MM.1S (cell line): ENCODE measurements at regions not wholly inside any gene's neighbourhood (a gene's known extent, or its start where the extent isn't known, plus 50 kb on each side); places are given as distances from the start of the nearest gene placed in this dataset.

Source experiments
- DNase-seq: peaks from one replicate; pipeline ENCODE4 v3.0.0-alpha.2; 2015
- H2AFZ ChIP-seq: fragments of 300-600 bp; sonication (generic); 2 replicates; pipeline ENCODE4 v1.6.0; 2016; ENCODE audit warnings: antibody characterized with exemption, low read length
- H3F3A ChIP-seq: fragments of 300-600 bp; sonication (generic); 2 replicates; pipeline ENCODE4 v1.6.1; 2016; ENCODE audit warnings: mild to moderate bottlenecking, antibody characterized with exemption, low read length, moderate library complexity, mixed read lengths; ENCODE audit not compliant: insufficient read depth
- H3K27ac ChIP-seq: fragments of 300-600 bp; sonication (generic); 2 replicates; pipeline ENCODE4 v1.5.1; 2016; ENCODE audit warnings: mild to moderate bottlenecking, low read length
- H3K27me3 ChIP-seq: fragments of 300-600 bp; sonication (generic); replicated peaks from 2 replicates; pipeline ENCODE4 v1.6.0; 2016; ENCODE audit warnings: low read length; ENCODE audit not compliant: insufficient read depth
- H3K36me3 ChIP-seq: fragments of 300-600 bp; sonication (generic); replicated peaks from 2 replicates; pipeline ENCODE4 v1.6.1; 2016; ENCODE audit warnings: mild to moderate bottlenecking, low read length, mixed read lengths; ENCODE audit not compliant: insufficient read depth
- H3K4me1 ChIP-seq: fragments of 300-600 bp; sonication (generic); 2 replicates; pipeline ENCODE4 v1.6.1; 2016; ENCODE audit warnings: low read length, mixed read lengths
- H3K4me2 ChIP-seq: fragments of 300-600 bp; sonication (generic); 2 replicates; pipeline ENCODE4 v1.6.0; 2016; ENCODE audit warnings: low read depth, low read length
- H3K4me3 ChIP-seq: fragments of 300-600 bp; sonication (generic); 2 replicates; pipeline ENCODE4 v1.5.1; 2016; ENCODE audit warnings: low read length, mixed read lengths
- H3K79me2 ChIP-seq: fragments of 300-600 bp; sonication (generic); 2 replicates; pipeline ENCODE4 v1.6.1; 2016; ENCODE audit warnings: mixed run types, low read length, mixed read lengths
- H3K9ac ChIP-seq: fragments of 300-600 bp; sonication (generic); 2 replicates; pipeline ENCODE4 v1.6.1; 2016; ENCODE audit warnings: low read length, mixed read lengths
- H3K9me2 ChIP-seq: fragments of 300-600 bp; sonication (generic); replicated peaks from 2 replicates; pipeline ENCODE4 v1.6.1; 2016; ENCODE audit warnings: mild to moderate bottlenecking, low read length, mixed read lengths; ENCODE audit not compliant: insufficient read depth
- H3K9me3 ChIP-seq: fragments of 300-600 bp; sonication (generic); replicated peaks from 2 replicates; pipeline ENCODE4 v1.6.1; 2016; ENCODE audit warnings: mild to moderate bottlenecking, low read length, mixed read lengths; ENCODE audit not compliant: insufficient read depth
- H4K20me1 ChIP-seq: fragments of 300-600 bp; sonication (generic); 2 replicates; pipeline ENCODE4 v1.6.1; 2016; ENCODE audit warnings: mild to moderate bottlenecking, low read length, moderate library complexity, mixed read lengths; ENCODE audit not compliant: insufficient read depth
- EZH2 ChIP-seq: fragments of 300-600 bp; sonication (generic); optimal IDR thresholded peaks from 2 replicates; pipeline ENCODE3; 2017; ENCODE audit warnings: low read depth, mild to moderate bottlenecking, antibody characterized with exemption, low read length, mixed read lengths
- EZH2phosphoT487 ChIP-seq: fragments of 300-600 bp; sonication (generic); IDR thresholded peaks from 2 replicates; pipeline ENCODE4 v1.6.1; 2018; ENCODE audit warnings: antibody characterized with exemption, low read length
- TF ChIP-seq, protein P1 (sequence below): fragments of 300-600 bp; sonication (generic); IDR thresholded peaks from 2 replicates; pipeline ENCODE4 v1.5.1; 2016; ENCODE audit warnings: antibody characterized with exemption, low read length, mixed read lengths

DNA sequence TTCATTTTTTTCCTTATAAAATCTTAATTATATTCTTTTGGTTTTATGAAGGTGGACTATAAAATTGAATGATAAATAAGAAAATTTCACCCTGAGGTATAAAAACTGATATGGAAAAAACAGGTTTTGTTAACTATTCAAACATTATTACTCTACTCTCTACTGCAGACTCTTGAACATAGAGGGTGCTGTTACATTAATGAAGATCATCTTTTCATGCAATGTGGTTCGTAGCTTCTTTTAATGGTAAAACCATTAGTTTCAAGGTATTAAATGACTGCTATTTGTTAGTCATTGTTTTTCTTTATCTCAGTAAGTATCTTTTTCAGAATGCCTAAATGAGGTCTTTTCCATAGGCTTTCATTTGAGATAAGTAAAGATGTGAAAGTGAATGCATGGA, 510.4 kb downstream of the SLC16A7 start:
- no peak for DNase-seq
- H3K36me3 ChIP-seq, result no peaks in the 10 kb centered on the region
- no peak overlapping the region for H3K9ac ChIP-seq
- H3K79me2 ChIP-seq, result no peaks in the 10 kb centered on the region
- H3K9me3 ChIP-seq, result no peaks in the 10 kb centered on the region
- no peaks in the 10 kb centered on the region for H3K27me3 ChIP-seq
- no peak overlapping the region for H2AFZ ChIP-seq
- no peaks in the 10 kb centered on the region for H4K20me1 ChIP-seq
- no peak overlapping the region for H3K4me2 ChIP-seq
- no peak for TF ChIP-seq EZH2
- TF ChIP-seq, protein P1, sequence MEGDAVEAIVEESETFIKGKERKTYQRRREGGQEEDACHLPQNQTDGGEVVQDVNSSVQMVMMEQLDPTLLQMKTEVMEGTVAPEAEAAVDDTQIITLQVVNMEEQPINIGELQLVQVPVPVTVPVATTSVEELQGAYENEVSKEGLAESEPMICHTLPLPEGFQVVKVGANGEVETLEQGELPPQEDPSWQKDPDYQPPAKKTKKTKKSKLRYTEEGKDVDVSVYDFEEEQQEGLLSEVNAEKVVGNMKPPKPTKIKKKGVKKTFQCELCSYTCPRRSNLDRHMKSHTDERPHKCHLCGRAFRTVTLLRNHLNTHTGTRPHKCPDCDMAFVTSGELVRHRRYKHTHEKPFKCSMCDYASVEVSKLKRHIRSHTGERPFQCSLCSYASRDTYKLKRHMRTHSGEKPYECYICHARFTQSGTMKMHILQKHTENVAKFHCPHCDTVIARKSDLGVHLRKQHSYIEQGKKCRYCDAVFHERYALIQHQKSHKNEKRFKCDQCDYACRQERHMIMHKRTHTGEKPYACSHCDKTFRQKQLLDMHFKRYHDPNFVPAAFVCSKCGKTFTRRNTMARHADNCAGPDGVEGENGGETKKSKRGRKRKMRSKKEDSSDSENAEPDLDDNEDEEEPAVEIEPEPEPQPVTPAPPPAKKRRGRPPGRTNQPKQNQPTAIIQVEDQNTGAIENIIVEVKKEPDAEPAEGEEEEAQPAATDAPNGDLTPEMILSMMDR, result peak; percentile 31
- no peak for TF ChIP-seq EZH2phosphoT487
- no peaks in the 10 kb centered on the region for H3K9me2 ChIP-seq
- no peaks in the 10 kb centered on the region for H3F3A ChIP-seq
- no peaks in the 10 kb centered on the region for H3K4me1 ChIP-seq
- no peak overlapping the region for H3K27ac ChIP-seq
- no peak overlapping the region for H3K4me3 ChIP-seq

DNA sequence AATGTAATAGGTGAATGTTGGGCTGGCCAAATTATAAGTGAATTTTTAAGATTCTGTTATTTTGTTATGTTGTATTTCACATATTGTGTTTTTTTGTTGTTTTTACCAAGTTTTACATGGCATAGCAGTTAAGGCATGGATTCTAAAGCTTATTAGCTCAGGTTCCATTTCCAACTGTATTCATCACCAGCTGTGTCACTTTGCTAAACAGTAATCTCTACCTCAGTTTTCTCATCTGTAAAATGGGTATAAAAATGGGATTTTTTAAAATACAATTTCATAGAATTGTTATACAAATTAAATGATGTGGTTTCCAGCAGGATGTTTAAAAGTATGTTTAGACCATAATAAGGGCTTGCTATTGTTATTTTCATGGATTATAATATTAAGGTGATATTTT, 512.2 kb downstream of the SLC16A7 start:
- no peaks in the 10 kb centered on the region for H4K20me1 ChIP-seq
- no peak overlapping the region for H2AFZ ChIP-seq
- DNase-seq, result no peak
- H3K27me3 ChIP-seq, result no peaks in the 10 kb centered on the region
- H3K4me2 ChIP-seq, result no peak overlapping the region
- H3K36me3 ChIP-seq, result no peaks in the 10 kb centered on the region
- no peak for TF ChIP-seq EZH2phosphoT487
- no peak for TF ChIP-seq EZH2
- TF ChIP-seq, protein P1, result no peak
- H3F3A ChIP-seq, result no peaks in the 10 kb centered on the region
- no peak overlapping the region for H3K9ac ChIP-seq
- no peak overlapping the region for H3K27ac ChIP-seq
- H3K79me2 ChIP-seq, result no peaks in the 10 kb centered on the region
- H3K9me2 ChIP-seq, result no peaks in the 10 kb centered on the region
- no peaks in the 10 kb centered on the region for H3K4me1 ChIP-seq
- no peaks in the 10 kb centered on the region for H3K9me3 ChIP-seq
- H3K4me3 ChIP-seq, result no peak overlapping the region

DNA sequence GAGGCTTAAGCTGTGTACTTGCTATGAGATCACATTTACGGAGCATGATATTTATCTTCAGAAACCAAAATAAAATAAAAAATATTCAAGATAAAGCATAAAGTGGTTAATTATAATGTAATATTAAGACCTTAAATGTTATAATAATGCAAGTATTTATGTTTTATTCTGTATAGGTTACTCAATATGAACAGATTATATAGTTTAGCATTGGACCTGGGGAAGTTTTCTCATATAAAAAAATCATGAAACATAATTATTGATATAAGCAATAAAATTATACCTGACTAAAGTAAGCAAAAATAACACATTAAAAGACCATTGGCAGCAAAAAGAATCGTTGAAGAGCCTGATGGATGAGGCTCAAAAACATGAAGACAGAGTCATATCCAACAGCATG, 516.2 kb downstream of the SLC16A7 start:
- DNase-seq, result no peak
- H3K79me2 ChIP-seq, result no peaks in the 10 kb centered on the region
- no peak overlapping the region for H3K27ac ChIP-seq
- no peaks in the 10 kb centered on the region for H3K9me2 ChIP-seq
- H3F3A ChIP-seq, result no peaks in the 10 kb centered on the region
- H2AFZ ChIP-seq, result no peak overlapping the region
- no peaks in the 10 kb centered on the region for H3K27me3 ChIP-seq
- no peak overlapping the region for H3K4me2 ChIP-seq
- H3K4me3 ChIP-seq, result no peak overlapping the region
- no peaks in the 10 kb centered on the region for H3K9me3 ChIP-seq
- no peaks in the 10 kb centered on the region for H4K20me1 ChIP-seq
- H3K9ac ChIP-seq, result no peak overlapping the region
- H3K36me3 ChIP-seq, result no peaks in the 10 kb centered on the region
- no peak for TF ChIP-seq EZH2
- TF ChIP-seq, protein P1, result no peak
- no peak for TF ChIP-seq EZH2phosphoT487
- H3K4me1 ChIP-seq, result no peaks in the 10 kb centered on the region
